ENCODE measurements at regions not wholly inside any gene's neighbourhood (a gene's known extent, or its start where the extent isn't known, plus 50 kb on each side); places are given as distances from the start of the nearest gene placed in this dataset.

DNA sequence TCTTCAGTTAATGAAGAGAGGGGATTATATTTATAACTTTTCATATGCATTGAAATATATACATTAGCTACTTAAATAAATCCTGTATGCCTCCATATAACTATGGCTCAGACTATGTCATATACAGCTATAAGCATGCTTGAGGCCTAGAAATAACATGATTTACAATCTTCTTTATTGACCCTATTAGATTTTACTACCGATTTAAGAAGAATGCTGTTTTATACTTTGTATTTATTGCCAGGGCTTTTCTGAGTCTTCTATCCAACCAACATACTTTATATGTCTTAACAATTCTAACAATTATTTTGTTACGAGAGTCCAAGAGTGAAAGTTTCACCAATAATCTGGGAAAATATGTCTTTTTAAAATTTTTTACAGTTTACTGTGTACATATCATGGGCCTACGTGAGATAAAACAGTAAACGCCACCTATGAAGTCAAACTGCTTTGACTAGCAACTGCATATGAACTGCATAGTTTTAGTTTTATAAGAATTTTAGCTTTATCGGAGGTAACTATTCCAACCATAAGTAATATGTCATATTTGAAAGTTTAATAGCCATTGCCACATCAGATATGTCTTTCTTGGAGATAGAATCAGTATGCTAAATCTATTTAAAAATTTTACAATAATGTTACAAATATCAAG, 861.0 kb downstream of the USP25 start:
- no peak for DNase-seq

DNA sequence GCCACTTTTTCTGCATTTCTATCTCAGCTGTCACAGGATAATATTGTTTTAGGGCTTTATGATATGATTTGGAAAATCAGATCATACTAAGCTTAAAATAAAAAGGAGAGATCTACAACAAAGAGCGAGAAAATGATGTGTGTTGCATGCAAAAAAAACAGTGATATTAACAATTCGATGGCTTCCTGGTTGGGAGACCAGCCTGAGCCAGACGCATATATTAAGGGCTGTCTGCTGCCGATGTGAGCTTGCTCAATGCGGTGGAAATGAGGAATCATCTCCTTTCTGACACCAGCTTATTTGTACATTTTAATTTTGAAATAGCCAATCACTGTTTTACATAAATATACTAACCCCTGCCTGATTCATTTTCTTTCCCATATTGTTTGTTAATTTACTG, 862.6 kb downstream of the USP25 start:
- no peak for DNase-seq

DNA sequence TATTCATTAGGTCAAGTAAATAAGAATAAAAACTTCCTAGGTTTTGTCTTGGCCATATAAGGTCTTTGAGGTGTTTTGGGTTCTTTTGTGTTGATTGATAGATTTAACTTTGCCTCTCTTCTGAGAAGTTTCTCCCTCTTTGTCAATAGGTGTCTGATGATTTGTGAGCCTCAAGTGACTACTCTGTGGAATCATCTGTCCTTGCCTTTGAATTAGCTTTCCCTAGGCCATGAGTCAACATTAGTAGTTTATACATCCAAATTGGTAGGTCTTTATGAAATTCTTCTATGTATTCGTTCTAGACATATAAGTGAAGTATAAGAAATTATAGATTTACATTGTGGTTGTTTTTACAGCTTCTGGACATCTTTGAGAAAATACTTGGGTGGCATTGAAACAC, 864.4 kb downstream of the USP25 start:
- no peak for DNase-seq

DNA sequence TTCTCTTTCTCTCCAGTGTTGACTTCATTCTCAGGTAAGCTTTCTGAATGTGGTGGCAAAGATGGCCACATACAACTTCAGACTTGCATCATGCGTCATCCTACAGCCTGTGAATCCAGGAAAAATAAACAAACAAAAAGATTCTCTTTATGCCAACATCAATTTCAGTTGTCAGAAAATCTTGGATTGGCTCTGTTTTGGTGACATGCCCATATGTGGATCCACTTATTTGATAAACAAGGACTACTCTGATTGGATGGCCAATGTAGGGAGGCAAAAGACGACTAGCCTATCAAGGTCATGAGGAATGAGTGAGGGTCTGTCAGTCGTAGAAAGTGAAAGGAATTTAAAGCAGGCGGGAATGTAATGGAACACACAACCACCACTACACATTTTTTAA, 866.6 kb downstream of the USP25 start:
- no peak for DNase-seq

DNA sequence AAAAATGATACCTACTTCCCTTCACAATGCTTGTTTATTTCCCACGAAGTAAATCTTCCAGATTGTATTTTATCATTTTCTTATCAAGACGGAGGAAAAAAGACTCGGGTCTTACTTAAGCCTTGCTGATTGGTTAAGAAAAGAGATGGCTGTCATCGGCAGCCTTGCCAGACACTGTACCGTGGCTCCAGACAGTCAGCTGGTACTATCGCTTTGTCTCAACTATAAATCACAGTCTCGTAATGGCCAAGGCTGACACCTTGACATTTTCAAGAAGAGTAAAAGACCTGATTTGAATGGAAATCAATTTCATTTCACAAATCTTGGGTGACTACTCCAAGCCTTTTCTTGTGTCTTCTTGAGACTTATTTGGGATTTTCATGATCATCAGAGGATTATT, 868.0 kb downstream of the USP25 start:
- no peak for DNase-seq

DNA sequence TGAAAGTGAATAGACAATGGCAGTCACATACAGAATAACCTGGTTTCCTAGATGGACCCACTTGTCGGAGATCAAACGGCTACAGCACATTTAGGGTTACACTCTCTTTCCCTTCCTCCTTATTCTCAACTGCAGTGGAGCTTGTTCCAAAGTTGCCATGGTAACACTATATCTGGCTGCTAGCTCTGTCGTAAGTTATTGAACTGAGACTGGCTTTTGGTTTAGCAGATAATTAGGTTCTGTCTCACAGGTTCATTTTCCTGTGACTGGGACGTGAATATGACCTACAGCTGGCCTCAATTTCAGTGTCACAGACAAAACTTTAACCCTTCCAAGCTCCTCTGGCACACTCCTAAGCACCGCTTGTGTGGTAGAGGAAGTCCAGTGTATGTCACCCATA, 875.8 kb downstream of the USP25 start:
- DNase-seq = no peak

DNA sequence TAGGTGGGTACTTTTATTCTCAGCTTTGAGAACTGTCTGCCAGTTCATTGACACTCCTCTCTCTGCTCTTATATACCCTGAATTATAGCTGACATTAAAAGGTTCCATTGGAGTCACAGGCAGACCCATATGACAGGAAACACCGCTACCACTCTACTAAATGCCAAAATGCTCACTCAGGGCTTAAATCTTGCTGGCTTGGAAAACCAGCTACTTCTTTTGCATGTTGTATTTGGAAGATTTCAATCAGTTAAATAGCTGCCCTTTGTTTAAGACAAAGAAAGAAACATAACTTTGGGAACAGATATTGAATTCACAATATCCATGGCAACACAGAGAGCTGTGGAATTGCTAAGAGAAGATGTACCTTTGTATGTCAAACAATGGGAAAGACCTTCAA, 876.5 kb downstream of the USP25 start:
- DNase-seq = no peak

DNA sequence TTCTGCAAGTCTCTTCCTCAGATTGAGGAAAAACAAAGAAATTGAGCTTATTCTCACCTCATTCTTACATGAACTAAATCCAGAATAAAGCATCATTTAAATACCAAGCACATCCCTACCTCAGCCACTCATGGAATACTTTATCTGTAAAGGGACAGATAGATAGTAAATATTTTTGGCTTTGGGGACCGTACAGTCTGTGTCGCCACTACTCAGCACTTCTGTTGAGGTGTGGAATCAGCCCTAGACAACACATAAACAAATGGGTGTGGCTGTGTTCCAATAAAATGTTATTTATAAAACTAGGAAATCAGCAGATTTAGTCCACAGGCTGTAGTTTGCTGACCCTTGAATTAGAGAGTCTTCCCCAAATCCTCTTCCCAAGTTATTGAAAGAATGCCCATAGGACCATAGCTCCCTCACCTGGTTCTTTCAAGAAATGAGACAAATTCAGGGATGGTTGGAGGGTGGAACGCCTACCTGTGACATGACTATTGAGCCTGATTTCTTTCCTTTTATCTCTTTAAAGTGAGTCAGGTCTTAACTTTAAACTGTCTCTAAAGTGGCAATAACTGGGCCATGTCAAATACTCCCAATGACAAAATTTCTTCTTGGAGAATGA, 878.5 kb downstream of the USP25 start:
- DNase-seq = no peak

DNA sequence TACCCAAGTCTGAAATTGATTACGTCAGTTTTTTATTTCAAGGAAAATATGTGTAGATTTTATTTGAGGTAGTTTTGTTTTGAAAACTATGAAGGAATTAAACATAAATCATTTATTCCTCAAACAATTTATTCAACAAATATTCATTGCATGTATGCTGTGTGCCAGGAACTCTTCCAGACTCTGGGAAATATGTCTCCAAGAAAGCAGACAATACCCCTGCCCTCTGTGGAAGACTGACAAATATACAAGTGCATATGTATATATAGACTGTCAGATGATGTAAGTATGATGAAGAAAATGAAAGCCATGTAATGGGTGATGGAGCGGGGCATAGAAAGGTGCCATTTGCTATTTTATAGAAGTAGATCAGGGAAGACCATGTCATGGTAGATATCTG, 889.5 kb downstream of the USP25 start:
- peak; percentile 59 for DNase-seq

DNA sequence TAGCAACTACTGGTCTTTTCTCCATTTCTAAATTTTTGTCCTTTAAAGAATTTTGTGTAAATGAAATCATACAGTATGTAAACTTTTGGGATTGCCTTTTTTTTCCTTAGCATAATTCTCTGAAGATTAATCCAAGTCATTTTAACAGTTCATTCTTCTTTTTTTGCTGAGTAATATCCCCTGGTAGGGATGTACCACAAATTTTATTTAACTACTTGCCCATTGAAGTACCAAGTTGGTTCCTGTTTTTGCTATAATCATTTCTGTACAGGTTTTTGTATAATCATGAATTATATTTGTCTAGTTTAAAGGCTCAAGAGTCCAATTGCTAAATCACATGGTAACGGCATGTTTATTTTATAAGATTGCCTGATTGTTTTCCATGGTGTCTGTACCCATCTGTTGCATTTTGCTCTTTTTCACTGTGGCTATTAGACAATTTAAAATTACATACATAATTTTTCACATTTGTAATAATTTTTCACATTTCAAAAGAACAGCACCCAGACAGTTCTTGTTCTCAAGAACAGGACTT, 891.1 kb downstream of the USP25 start:
- no peak for DNase-seq

DNA sequence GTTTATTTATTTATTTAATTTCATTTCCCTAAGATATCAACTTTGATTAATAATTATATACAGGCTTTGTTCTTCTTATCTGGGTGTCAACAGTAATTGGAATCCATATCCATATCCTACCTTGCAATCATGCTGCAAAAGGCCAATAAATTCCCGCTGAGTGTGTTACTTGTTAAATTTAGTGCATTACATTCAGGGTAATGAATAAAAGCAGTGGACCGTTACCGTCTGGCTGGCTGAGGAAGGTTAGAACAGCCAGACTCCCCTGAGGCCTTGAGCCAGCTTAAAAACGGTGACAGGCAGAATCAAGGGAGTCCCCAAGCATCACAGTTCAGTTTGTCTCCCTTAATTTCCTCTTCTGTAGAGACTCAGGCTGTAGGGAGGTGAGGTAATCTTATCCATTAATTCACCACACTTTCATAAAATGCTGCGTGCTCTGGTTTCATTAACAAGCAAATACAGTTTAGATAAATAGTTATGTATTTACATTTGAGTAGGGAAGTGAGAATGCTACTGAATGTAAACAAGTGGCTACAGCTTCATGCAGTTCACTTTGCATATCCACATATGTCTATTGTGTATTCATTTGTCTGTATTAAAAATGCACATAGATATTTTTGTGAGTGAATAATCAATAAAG, 888.2 kb upstream of the CXADR start:
- no peak for DNase-seq

DNA sequence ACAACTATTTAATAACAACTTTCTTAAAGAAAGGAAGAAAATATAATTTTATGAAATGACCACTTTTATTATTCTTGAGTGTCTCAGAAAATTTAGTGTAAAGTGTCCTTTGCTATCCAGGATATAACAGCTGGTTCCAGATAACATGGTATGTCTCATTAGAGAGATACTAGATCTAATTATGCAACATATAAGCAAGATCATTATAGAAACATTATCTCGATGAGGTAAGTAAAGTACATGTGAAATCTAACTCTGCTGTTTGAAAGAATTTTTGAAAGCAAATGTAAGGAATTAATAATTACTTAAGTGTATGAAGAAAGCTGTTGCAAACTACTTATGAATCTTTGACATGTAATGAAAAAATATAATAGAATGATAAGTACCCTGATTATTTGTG, 887.4 kb upstream of the CXADR start:
- no peak for DNase-seq

DNA sequence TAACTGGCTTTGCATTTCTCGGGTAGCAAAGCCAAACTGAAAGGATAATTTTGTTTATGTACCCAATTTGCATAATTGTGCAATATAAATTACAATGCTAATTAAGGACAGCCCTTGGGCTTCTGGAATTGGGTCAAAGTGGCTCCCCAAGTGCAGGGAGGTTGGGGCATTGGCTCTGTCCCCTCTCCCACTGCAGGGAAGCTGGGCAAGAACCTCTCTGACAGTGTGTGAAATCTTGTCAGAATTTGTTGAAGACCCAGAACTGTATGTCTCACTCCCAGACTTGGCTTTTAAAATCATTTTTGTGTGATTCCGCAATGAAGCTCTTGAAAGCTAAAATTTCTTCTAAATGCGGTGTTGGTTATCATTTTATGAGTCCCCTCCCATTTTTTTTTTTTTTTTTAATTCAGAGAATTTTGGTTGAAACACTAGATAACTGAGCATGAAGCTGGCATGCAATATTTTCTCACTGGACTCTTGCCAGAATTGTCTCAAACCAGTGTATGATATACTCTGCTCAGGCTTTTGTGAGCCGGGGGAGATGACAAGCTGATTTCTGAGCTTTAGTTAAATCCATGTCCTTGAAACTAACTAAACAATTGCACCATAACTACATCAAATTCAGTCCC, 878.9 kb upstream of the CXADR start:
- DNase-seq = peak; percentile 57

DNA sequence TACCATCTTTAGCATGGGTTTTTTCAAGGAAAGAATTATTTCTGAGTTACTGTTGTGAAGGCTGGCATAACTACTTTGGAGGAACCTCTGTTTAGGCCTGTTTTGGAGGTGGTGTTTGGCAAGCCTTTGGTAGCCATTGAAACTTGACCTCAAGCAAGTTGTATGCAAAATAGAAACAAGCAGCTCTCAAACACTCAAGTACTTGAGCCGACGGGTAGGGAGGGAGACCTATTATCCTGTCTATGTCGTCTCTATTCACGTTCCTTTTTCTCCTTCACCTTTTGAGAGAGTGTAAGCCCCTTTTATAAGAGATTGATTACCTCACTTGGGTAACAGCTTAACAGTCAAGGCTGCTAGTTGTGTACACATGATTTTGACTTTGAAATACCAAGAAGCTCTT, 878.3 kb upstream of the CXADR start:
- DNase-seq = no peak

DNA sequence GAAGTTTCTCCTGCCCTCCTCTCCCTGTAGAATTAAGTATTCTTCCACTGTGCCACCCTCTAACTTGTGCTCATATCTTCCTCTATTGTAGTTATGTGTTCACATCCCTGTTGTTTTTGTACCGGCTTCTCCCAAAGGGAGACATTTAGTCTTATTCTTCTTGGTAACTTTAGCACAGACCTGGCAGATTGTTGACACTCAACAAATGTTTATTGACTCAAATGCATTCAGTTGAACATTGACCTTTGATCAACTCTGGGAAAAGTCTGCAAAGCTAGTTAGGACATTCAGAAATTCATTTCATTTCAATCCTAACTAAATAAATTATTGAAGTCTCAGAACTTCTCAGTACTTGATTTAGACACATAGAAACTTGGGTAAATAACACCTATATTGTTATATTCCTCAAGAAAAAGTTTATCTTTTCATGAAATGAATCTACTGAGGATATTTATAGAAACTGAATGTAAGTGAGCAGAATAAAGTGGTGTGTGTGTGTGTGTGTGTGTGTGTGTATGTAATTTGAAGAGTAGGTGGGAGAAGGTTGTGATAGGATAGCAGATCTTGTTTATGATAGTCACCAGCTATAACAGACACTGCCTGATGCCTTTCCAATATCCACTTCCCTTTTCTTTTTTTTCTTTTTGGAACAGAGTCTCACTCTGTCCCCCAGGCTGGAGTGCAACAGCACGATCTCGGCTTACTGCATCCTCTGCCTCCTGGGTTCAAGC, 872.4 kb upstream of the CXADR start:
- DNase-seq = no peak

DNA sequence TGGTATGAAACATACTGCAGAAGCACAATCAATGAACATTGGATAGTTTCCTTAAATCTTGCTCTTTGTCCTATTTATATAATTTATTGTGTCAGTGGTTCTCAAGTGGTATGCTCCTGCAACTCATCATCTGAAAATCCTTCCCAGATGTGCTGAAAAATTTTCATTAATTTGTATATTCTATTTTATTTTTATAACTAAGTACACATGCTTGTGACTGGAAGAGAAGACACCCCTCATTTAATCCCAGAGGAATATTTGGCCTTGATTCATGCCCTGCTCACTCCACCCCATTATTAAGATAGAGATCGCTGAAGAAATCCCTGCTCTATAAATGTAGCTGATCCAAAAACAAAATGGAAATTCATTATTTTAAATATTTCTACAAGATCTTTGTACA, 870.5 kb upstream of the CXADR start:
- peak; percentile 18 for DNase-seq

DNA sequence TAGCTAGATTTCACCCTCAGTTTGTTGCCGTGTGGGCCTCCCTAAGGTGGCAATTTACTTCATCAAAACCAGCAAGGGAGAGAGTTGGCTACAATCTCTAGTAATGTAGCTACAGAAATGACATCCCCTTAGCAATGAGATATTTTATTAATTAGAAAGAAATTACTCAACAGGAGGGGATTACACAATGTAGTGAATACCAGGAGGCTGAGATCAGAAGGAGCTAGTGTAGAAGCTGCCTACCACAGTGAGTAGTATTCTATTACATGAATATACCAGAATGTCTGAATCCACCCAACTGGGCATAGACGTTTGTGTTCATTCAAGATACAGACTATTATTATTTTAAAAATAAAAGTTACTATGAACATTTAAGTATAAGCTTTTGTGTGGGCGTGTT, 868.2 kb upstream of the CXADR start:
- DNase-seq = peak; percentile 43

DNA sequence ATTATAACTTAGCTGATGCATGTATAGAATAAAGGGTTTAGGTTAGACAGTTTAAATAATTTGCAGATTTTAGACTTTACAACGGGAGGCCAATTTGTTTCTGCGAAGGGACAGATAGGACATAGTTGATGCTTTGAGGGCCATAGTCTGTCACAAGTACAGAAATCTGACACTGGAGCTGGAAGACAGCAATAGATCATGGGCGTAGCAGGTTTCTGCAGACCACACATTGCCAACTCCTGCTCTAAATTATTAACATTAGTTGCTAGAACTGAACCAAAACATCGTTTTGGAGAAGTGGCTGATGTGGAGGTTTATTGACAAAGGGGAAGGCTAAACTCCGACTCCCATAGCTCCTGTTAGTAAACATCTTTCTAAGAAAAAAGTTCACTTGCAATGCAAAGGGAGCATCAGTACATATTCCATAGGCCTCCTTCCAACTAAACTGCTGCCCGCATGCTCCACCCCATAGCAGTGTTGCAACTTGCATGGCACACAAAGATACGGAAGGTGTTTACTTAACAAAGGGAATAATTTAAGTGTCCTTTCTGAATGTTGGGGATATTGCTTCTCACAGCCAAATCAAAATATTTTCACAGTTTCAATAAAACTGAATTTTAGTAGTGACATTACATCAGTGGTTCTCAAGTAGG, 862.0 kb upstream of the CXADR start:
- no peak for DNase-seq

DNA sequence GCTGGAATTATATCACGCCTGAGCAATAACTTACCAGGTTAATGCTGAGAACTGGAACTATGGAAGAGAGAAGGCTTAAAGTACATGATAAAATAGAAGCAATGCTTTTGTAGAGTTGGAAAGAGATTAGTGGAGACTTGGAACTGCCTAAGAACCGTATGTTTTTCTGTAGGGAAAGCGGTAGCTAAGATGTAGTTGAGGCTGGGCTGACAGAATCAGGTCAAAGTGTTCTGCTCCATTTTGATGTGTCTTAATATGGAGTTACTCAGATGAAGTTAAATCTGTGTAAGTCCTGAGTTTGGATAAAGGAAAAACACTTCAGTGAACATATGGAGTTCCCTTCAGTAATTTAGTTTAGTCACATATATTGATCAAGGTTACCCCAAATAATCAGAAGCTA, 860.9 kb upstream of the CXADR start:
- DNase-seq = no peak

DNA sequence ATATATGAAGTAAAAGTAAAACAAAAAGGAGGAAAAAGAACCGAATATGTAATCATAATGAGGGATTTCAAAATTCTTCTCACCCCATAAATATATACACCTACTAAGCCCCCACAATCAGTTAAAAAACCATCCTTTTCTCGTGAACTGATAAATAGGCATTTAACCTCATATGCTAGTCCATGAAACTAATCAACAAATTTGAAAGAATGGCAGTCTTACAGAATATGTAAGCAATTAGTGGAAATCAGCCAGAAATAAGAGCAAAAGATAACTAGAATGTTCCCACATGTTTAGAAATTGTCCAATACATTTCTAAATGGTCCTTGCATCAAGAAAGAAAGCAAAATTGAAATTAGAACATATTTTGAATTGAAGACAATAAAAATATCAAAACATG, 849.4 kb upstream of the CXADR start:
- DNase-seq = no peak

DNA sequence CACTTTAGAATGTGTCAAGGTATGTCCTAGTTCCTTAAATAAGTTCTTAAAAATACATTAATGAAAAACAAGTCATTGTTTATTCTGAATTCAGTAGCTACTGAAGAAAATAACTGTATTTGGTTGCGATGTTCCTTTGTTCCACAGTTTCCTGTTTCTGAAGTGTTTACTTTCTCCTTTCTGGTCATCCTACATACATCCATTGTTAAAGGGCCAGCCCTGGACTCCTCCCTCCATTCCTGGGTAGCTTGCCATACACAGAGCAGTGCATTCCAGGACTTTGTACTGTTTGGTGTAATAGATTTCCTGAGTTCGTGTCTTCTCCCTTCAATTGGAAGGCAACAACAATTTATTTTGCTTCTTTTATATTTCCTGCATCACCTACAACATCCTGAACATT, 845.4 kb upstream of the CXADR start:
- DNase-seq = no peak

DNA sequence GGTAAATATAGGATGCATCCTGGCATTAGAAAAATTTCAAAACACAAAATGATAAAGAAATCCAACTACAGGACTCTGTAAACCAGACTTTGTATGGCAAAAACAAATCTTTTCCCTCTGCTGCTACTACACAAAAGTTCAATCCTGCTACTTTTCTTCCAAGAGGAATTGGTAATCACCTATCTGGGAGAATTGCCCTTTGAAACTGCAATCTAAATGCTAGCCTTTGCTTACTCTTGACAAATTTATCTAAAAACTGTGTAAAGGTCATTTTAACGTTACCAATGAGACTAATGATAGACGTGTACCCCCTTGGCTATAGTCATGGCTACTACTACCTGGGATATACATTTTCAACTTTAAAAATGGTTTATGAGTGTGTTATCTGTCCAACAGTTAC, 837.9 kb upstream of the CXADR start:
- DNase-seq = no peak
